Thymus (tissue), 11 donors: ENCODE measurements at regions not wholly inside any gene's neighbourhood (a gene's known extent, or its start where the extent isn't known, plus 50 kb on each side); places are given as distances from the start of the nearest gene placed in this dataset.

Experiments used
- DNase-seq, 9 donors: peaks; one replicate each; pipeline ENCODE4 v3.0.0-alpha.2; 2013; ENCODE audit warnings: low spot score in 9 of 9, low read depth in 6 of 9, missing footprints in 1 of 9
- H3K27ac ChIP-seq, 2 donors: one replicate each; pipeline ENCODE4 v1.5.1; 2013; ENCODE audit warnings: control low read depth in 1 of 2, low read depth in 1 of 2, low read length in 1 of 2, mild to moderate bottlenecking in 1 of 2, moderate library complexity in 1 of 2
- H3K27me3 ChIP-seq, 2 donors: one replicate each; pipeline ENCODE4 v1.5.1; 2013; ENCODE audit warnings: low read length in 1 of 2; ENCODE audit not compliant: control insufficient read depth in 2 of 2, insufficient read depth in 1 of 2
- H3K36me3 ChIP-seq, 2 donors: one replicate each; pipeline ENCODE4 v1.5.1; 2013; ENCODE audit warnings: low read length in 1 of 2, mild to moderate bottlenecking in 1 of 2, moderate library complexity in 1 of 2; ENCODE audit not compliant: control insufficient read depth in 2 of 2, insufficient read depth in 2 of 2
- H3K4me1 ChIP-seq, 2 donors: one replicate each; pipeline ENCODE4 v1.5.1; 2013; ENCODE audit warnings: low read length in 2 of 2; ENCODE audit not compliant: control insufficient read depth in 2 of 2, insufficient read depth in 2 of 2
- H3K4me3 ChIP-seq, 2 donors: one replicate each; pipeline ENCODE4 v1.5.1; 2013; ENCODE audit warnings: low read length in 2 of 2, control low read depth in 1 of 2, mild to moderate bottlenecking in 1 of 2
- H3K9me3 ChIP-seq, 2 donors: one replicate each; pipeline ENCODE4 v1.5.1; 2013; ENCODE audit warnings: low read length in 1 of 2, mild to moderate bottlenecking in 1 of 2; ENCODE audit not compliant: control insufficient read depth in 2 of 2, insufficient read depth in 1 of 2
- WGBS: extraction: QIAGEN DNeasy Blood & Tissue Kit; methylation state at CpG from one replicate; pipeline ENCODE4 v1.1.7; 2013; 5-methylcytosine and 5-hydroxymethylcytosine counted together
- donor health status: healthy.

DNA sequence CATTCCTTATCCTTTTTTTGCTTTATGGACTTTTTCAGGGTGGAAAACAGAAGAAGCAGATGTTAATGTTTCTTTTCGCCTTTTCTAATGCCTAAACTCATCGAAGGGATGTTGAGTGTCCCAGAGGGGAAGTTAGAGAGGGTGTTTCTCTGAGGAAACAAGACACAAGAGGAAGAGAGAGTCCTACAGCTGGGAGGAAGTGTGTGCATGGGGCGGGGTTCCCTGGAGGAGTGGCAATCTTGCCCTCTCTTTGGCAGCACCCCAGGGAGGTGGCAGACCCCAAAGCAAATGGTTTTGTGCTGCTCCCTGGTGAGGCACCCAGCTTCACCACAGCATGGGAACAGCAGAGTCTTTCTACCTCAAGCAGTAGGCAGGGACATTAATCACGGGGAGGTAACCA is 377.6 kb downstream of the RND3 start:
- Histone ChIP-seq H3K4me3 (no peak overlapping the region), H3K27me3 (no peaks in the 10 kb centered on the region), H3K9me3 (peaks cover 0 to 3% of the 10 kb centered on the region in 2 donors), H3K27ac (no peak overlapping the region), H3K4me1 (no peaks in the 10 kb centered on the region), H3K36me3 (no peaks in the 10 kb centered on the region)
- 68% methylated on average over 4 of the region's 4 CpGs for WGBS
- no peak for DNase-seq

GRCh38 chr2:150109028-150109427 is 378.4 kb downstream of the RND3 start:
- Histone ChIP-seq H3K27me3 (no peaks in the 10 kb centered on the region), H3K27ac (no peak overlapping the region), H3K36me3 (no peaks in the 10 kb centered on the region), H3K4me3 (no peak overlapping the region), H3K4me1 (no peaks in the 10 kb centered on the region), H3K9me3 (peaks cover 0 to 3% of the 10 kb centered on the region in 2 donors)
- 67% methylated on average over 3 of the region's 3 CpGs for WGBS
- no peak for DNase-seq

DNA sequence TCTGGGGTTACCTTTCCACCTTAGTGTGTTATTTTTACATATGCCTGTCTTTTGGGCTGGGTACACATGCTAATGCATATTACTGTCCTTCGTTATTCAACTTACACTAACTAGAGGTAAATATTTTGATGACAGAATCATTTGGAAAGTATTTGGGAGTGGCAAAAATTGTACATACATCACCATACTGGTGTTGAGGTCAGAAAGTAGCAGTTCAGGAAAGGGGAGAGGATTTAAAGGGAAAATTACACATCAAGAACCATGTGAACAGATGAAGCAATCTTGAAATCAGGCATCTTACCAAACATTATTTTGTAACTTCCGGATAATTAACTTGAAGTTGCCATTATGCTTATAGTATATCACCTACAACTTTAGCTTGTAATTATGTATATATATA is 379.7 kb downstream of the RND3 start:
- Histone ChIP-seq H3K4me3 (no peak overlapping the region), H3K27ac (no peak overlapping the region), H3K9me3 (peaks cover 0 to 3% of the 10 kb centered on the region in 2 donors), H3K4me1 (no peaks in the 10 kb centered on the region), H3K27me3 (no peaks in the 10 kb centered on the region), H3K36me3 (no peaks in the 10 kb centered on the region)
- WGBS: 90% methylated on average over 2 of the region's 2 CpGs
- no peak for DNase-seq

DNA sequence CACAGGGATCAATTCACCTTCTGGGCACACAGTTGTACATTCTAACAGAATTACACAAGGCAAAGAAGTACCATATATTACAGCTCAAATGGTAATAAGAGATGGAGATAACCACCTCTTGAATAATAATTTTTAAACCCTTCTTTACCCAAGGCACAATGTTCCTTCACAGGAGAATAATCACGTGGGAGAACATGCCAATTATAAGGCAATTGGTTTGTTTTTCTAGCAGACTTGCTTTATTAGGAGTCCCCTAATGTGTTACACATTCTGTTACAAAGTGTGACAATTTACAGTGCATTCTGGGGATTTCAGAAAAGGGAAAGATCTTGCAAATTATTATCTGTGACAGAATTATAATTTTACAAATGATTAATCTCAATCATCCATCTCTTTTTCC is 380.3 kb downstream of the RND3 start:
- H3K36me3 ChIP-seq: no peaks in the 10 kb centered on the region
- H3K27ac ChIP-seq: no peak overlapping the region
- DNase-seq: no peak
- no peaks in the 10 kb centered on the region for H3K27me3 ChIP-seq
- H3K4me1 ChIP-seq: no peaks in the 10 kb centered on the region
- WGBS: 82% methylated on average over 1 of the region's 1 CpG
- no peak overlapping the region for H3K4me3 ChIP-seq
- peaks cover 0 to 3% of the 10 kb centered on the region in 2 donors for H3K9me3 ChIP-seq

DNA sequence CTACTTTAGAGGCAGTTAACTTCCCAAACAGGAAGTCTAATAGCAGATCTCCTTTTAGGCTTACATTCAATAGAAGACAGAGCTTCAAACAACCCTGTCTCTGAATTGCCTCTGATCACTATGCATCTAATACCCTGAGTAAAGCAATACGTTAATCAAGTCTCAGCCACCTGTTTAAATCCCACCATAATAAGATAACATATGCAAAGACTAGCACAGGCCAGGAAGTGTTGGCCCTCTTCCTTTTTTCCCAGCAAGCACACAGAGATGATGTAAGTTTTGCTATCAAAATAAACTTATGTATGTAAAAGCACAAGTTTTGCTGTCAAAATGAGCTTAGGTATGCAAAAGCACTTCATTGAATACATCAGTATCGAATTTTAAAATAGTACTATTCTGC is 385.5 kb downstream of the RND3 start:
- H3K27ac ChIP-seq: no peak overlapping the region
- DNase-seq: no peak
- peaks cover 0 to 4% of the 10 kb centered on the region in 2 donors for H3K9me3 ChIP-seq
- no peaks in the 10 kb centered on the region for H3K36me3 ChIP-seq
- no peak overlapping the region for H3K4me3 ChIP-seq
- H3K4me1 ChIP-seq: no peaks in the 10 kb centered on the region
- no peaks in the 10 kb centered on the region for H3K27me3 ChIP-seq
- 88% methylated on average over 2 of the region's 2 CpGs for WGBS

DNA sequence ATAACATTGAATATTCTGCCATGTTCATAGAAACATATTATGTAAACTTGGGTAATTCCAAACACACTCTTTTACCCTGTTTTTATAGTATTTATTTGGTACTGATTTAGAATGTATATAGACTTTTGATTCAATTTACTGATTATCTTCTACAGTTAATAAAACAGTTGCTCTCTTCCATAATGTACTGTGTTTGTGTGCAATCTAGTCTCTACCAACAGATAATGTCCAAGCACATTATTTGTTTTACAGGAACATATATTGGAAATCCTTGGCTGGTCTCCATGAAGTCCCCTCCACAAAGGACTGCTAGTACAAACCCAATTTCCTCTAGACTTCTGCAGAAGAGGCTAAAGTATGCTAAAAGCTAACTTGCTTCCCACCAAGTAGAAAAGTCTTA is 386.6 kb downstream of the RND3 start:
- H3K9me3 ChIP-seq: peaks cover 0 to 4% of the 10 kb centered on the region in 2 donors
- no peak for DNase-seq
- no peak overlapping the region for H3K4me3 ChIP-seq

GRCh38 chr2:150100336-150100735 is 387.1 kb downstream of the RND3 start:
- Histone ChIP-seq H3K4me1 (no peaks in the 10 kb centered on the region), H3K4me3 (no peak overlapping the region), H3K9me3 (peaks cover 0 to 4% of the 10 kb centered on the region in 2 donors), H3K36me3 (no peaks in the 10 kb centered on the region), H3K27ac (no peak overlapping the region), H3K27me3 (no peaks in the 10 kb centered on the region)
- DNase-seq: no peak
- WGBS: 96% methylated on average over 3 of the region's 3 CpGs

More for the DNA sequence above, 386.6 kb downstream of the RND3 start:
- Histone ChIP-seq H3K36me3 (no peaks in the 10 kb centered on the region), H3K27me3 (no peaks in the 10 kb centered on the region), H3K4me1 (no peaks in the 10 kb centered on the region), H3K27ac (no peak overlapping the region)

DNA sequence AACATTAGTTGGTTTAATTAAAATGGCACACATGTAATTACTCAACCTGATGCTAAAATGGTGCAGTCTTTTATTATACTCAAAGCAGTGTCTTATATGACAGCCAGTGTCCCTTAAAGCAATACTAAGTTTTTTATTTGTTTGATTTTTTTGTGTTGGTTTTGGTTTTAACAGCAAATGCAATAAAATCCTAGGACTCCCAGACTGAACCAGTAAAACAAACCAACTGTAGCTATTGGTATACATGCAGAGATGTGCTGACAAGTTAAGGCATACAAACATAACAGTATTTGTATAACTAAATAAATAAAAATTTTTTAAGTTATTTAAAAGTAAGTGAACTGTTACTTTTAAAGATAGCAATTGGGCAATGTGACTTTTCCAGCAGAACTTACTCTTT is 387.7 kb downstream of the RND3 start:
- Histone ChIP-seq H3K4me3 (no peak overlapping the region), H3K9me3 (peaks cover 0 to 4% of the 10 kb centered on the region in 2 donors), H3K36me3 (no peaks in the 10 kb centered on the region), H3K27me3 (no peaks in the 10 kb centered on the region), H3K27ac (no peak overlapping the region), H3K4me1 (no peaks in the 10 kb centered on the region)
- DNase-seq: no peak

DNA sequence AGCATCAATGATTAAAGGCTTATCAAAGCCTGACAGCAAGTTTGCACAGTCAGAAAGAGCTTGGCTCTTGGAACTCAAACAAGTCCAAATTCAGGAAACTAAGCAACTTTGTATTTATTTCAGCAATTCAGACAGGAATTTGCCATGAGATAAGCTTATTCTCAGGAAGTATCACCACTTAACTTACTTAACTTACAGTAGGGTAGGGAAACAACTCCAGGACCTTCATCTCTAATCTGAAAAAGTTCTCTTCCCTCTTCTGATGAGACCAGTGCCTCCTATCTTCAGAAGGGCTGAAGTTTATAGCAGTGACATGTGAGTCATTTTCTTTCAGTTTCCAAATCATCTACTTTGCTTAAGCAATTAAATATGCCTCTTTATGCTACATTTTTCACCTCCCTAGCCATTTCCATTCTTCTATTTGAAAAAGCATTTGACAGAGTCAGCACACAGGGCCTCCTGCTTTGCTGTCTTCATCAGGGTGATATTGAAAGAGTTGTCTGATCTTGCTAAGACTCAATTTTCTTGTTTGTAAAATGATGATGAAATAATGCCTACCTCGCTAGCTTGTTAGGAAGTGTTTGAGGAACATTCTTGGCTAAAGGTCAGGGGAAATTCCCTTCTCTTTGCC is 389.5 kb downstream of the RND3 start:
- DNase-seq: no peak
- 72% methylated on average over 1 of the region's 1 CpG for WGBS
- no peak overlapping the region for H3K4me3 ChIP-seq
- H3K36me3 ChIP-seq: no peaks in the 10 kb centered on the region
- H3K27ac ChIP-seq: no peak overlapping the region
- peaks cover 0 to 4% of the 10 kb centered on the region in 2 donors for H3K9me3 ChIP-seq
- no peaks in the 10 kb centered on the region for H3K27me3 ChIP-seq
- H3K4me1 ChIP-seq: no peaks in the 10 kb centered on the region

- Histone ChIP-seq H3K36me3 (no peaks in the 10 kb centered on the region), H3K9me3 (peaks cover 0 to 4% of the 10 kb centered on the region in 2 donors), H3K4me3 (no peak overlapping the region), H3K27ac (no peak overlapping the region), H3K27me3 (no peaks in the 10 kb centered on the region), H3K4me1 (no peaks in the 10 kb centered on the region)
- DNase-seq: no peak
- 94% methylated on average over 3 of the region's 3 CpGs for WGBS
These were observed 390.1 kb downstream of the RND3 start for GRCh38 chr2:150097402-150097801.
